HL-60 (cell line): ENCODE measurements at regions not wholly inside any gene's neighbourhood (a gene's known extent, or its start where the extent isn't known, plus 50 kb on each side); places are given as distances from the start of the nearest gene placed in this dataset.

ENCODE experiments used
- DNase-seq, 2 experiments: peaks; one replicate each; pipeline ENCODE4 v3.0.0-alpha.2; 2010 to 2020; ENCODE audit warnings: low read depth in 1 of 2, low spot score in 1 of 2
- H3K27ac ChIP-seq: fragments of 250-450 bp; sonication (Bioruptor Pico); replicated peaks from 2 replicates; pipeline ENCODE4 v1.5.1; 2020; ENCODE audit warnings: mild to moderate bottlenecking, moderate library complexity
- H3K27me3 ChIP-seq: fragments of 250-450 bp; sonication (Bioruptor Pico); 2 replicates; pipeline ENCODE4 v1.5.1; 2021; ENCODE audit warnings: mild to moderate bottlenecking, moderate library complexity; ENCODE audit not compliant: insufficient read depth, poor library complexity, severe bottlenecking
- H3K4me3 ChIP-seq: replicated peaks from 2 replicates; pipeline ENCODE4 v1.5.1; 2011; ENCODE audit warnings: mild to moderate bottlenecking, control low read depth, low read length; ENCODE audit not compliant: insufficient read depth
- CTCF ChIP-seq: IDR thresholded peaks from one replicate; pipeline ENCODE4 v1.5.1; 2011; ENCODE audit warnings: low read length, control low read depth, inconsistent platforms; ENCODE audit not compliant: insufficient read depth
- GABPA ChIP-seq: IDR thresholded peaks from 2 replicates; pipeline ENCODE4 v1.6.1; 2012; ENCODE audit warnings: low read depth
- POLR2AphosphoS5 ChIP-seq: IDR thresholded peaks from 2 replicates; pipeline ENCODE4 v1.6.1; 2012; ENCODE audit warnings: low read depth
- REST ChIP-seq: IDR thresholded peaks from 2 replicates; pipeline ENCODE4 v1.6.1; 2012; ENCODE audit warnings: low read depth; ENCODE audit not compliant: insufficient replicate concordance
- SPI1 ChIP-seq: IDR thresholded peaks from 2 replicates; pipeline ENCODE4 v1.6.1; 2012; ENCODE audit warnings: low read depth, mild to moderate bottlenecking, borderline replicate concordance

GRCh38 chr2:18242716-18243115 lies 317.7 kb downstream of the RDH14 start:
- H3K27me3 ChIP-seq: no peaks in the 10 kb centered on the region
- no peak overlapping the region for H3K4me3 ChIP-seq
- DNase-seq: no peak
- TF ChIP-seq GABPA: no peak
- no peak overlapping the region for H3K27ac ChIP-seq

GRCh38 chr2:18238209-18238608 lies 322.2 kb downstream of the RDH14 start:
- no peak for DNase-seq
- Histone ChIP-seq H3K27me3 (no peaks in the 10 kb centered on the region), H3K4me3 (no peak overlapping the region), H3K27ac (no peak overlapping the region)
- TF ChIP-seq REST: no peak
- no peak for TF ChIP-seq SPI1
- no peak for TF ChIP-seq GABPA
- TF ChIP-seq POLR2AphosphoS5: no peak
- no peak for TF ChIP-seq CTCF

GRCh38 chr2:18237298-18237697 lies 323.2 kb downstream of the RDH14 start:
- H3K4me3 ChIP-seq: no peak overlapping the region
- TF ChIP-seq POLR2AphosphoS5 (no peak), REST (no peak), SPI1 (no peak), GABPA (no peak), CTCF (no peak)
- H3K27ac ChIP-seq: no peak overlapping the region
- DNase-seq: no peak
- no peaks in the 10 kb centered on the region for H3K27me3 ChIP-seq

GRCh38 chr2:18232731-18233438 lies 327.6 kb downstream of the RDH14 start:
- no peaks in the 10 kb centered on the region for H3K27me3 ChIP-seq
- no peak overlapping the region for H3K27ac ChIP-seq
- no peak for TF ChIP-seq CTCF
- no peak for TF ChIP-seq SPI1
- no peak for TF ChIP-seq POLR2AphosphoS5
- no peak for DNase-seq
- no peak overlapping the region for H3K4me3 ChIP-seq
